ENCODE measurements at regions not wholly inside any gene's neighbourhood (a gene's known extent, or its start where the extent isn't known, plus 50 kb on each side); places are given as distances from the start of the nearest gene placed in this dataset.
"Not testable (repeated sequence)": the region's sequence is repeated elsewhere in the genome, so short reads cannot be mapped to it uniquely, and the experiment has no call there.

DNA sequence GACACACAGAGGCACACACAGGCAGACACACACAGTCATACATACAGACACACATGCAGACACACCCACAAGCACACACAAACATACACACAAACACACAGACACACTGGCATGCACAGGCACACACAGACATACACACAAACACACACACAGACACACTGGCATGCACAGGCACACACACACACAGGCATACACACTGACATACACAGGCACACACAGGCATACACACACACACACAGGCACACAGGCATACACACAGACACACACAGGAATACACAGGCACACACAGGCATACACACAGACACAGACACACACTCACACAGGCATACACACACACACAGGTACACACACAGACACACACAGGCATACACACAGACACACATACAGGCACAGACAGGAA lies 340.7 kb upstream of the VSTM2A start (continued):
- TF ChIP-seq IKZF4 (CRISPR knock-in tag; IDR thresholded peaks at IDR 0.05; ENCODE audit: borderline replicate concordance, low read depth, not compliant biosample characterization), result no peak
- no peak for TF ChIP-seq ZNF253 (CRISPR knock-in tag; IDR thresholded peaks at IDR 0.05; ENCODE audit: borderline replicate concordance)
- no peak for TF ChIP-seq ZNF24 (IDR thresholded peaks at IDR 0.05)
- TF ChIP-seq, protein P1, sequence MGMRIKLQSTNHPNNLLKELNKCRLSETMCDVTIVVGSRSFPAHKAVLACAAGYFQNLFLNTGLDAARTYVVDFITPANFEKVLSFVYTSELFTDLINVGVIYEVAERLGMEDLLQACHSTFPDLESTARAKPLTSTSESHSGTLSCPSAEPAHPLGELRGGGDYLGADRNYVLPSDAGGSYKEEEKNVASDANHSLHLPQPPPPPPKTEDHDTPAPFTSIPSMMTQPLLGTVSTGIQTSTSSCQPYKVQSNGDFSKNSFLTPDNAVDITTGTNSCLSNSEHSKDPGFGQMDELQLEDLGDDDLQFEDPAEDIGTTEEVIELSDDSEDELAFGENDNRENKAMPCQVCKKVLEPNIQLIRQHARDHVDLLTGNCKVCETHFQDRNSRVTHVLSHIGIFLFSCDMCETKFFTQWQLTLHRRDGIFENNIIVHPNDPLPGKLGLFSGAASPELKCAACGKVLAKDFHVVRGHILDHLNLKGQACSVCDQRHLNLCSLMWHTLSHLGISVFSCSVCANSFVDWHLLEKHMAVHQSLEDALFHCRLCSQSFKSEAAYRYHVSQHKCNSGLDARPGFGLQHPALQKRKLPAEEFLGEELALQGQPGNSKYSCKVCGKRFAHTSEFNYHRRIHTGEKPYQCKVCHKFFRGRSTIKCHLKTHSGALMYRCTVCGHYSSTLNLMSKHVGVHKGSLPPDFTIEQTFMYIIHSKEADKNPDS (CRISPR knock-in tag; IDR thresholded peaks at IDR 0.05), result no peak

DNA sequence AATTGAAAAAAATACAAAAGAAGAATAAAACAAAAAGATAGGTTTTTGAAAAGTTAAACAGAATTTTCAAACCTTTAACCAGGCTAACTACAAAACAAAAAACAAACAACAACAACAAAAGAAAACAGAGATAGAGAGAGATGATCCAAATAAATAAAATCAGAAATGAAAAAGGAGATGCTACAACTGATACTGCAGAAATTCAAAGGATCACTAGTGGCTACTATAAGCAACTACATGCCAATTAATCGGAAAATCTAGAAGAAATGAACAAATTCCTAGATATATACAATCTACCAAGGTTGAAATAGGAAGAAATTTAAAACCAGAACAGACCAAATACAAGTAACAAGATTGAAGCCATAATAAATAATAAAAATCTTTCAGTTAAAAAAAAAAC lies 326.8 kb upstream of the VSTM2A start:
- no peak for TF ChIP-seq MTF1 (CRISPR knock-in tag; IDR thresholded peaks at IDR 0.05)
- ATAC-seq (no peak), FAIRE-seq (no peak), DNase-seq (ENCODE audit: low spot score) (no peak)
- no peak overlapping the region for H3K4me3 ChIP-seq (replicated peaks in 1 of 3; ENCODE audit: insufficient read depth in 1 of 3, low read depth in 2 of 3, low read length in 3 of 3)
- ChIA-PET POLR2A (no interaction called here), CTCF (ENCODE audit: low intra/inter-chr PET ratio, low total read pairs) (no interaction called here)
- no peaks in the 10 kb centered on the region for H3K36me3 ChIP-seq (replicated peaks in 1 of 2; ENCODE audit: control insufficient read depth in 1 of 2, insufficient read depth in 2 of 2, low read length in 2 of 2)
- whole genome bisulfite sequencing (ENCODE audit: low lambda C conversion rate), result 3% methylated on average over 1 of the region's 1 CpG
- H3K79me2 ChIP-seq (ENCODE audit: insufficient read depth, low read length), result no peaks in the 10 kb centered on the region
- no peaks in the 10 kb centered on the region for H4K20me1 ChIP-seq (ENCODE audit: insufficient read depth, low read length)
- BruUV-seq (replicated peaks), result no TSS peak
- no peak overlapping the region for H2AFZ ChIP-seq (ENCODE audit: low read length)
- H3K9me3 ChIP-seq (ENCODE audit: low read length), result peaks cover 74% of the 10 kb centered on the region
- intact Hi-C loops (cut with micrococcal nuclease; ENCODE audit: unreplicated experiment), result no loop called here
- H3K27me3 ChIP-seq (ENCODE audit: control insufficient read depth in 1 of 2, insufficient read depth in 2 of 2, low read length in 2 of 2), result no peaks in the 10 kb centered on the region
- in situ Hi-C loops (cut with HindIII; ENCODE audit: extremely low pct_ligation_motif_present, low pct_unique_long_range_greater_than_20kb), result no loop called here
- no peak overlapping the region for H3K9ac ChIP-seq (ENCODE audit: insufficient read depth, low read depth, low read length)
- no peak overlapping the region for H3K27ac ChIP-seq (ENCODE audit: extremely low read length, insufficient read depth, low read length)
- no peak overlapping the region for H3K4me2 ChIP-seq (ENCODE audit: low read depth, low read length)
- H3K4me1 ChIP-seq (ENCODE audit: insufficient read depth, low read length), result no peaks in the 10 kb centered on the region

DNA sequence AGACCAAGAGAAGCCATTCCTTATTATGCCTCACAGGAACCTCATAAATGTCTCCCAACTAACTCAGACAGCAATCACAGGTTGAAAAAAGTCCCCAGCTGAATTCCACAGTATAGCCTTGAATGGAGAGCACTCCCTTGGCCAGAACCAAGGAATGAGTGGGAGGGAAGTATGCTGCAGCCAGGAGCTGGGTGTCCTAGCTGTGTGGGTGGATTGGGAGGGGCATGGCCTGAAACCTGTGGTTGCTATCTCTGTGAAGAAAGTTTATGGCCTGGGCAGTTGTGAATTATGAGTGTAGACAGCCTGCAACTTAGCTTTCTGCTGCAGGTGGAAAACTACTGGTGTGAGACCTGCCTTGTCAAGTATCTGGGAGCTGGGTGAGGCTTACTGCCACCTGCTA lies 316.1 kb upstream of the VSTM2A start:
- ATAC-seq; intact Hi-C loops (cut with micrococcal nuclease; ENCODE audit: unreplicated experiment); H3K27me3 ChIP-seq (ENCODE audit: control insufficient read depth in 1 of 2, insufficient read depth in 2 of 2, low read length in 2 of 2); H3K27ac ChIP-seq (ENCODE audit: extremely low read length, insufficient read depth, low read length); in situ Hi-C loops (cut with HindIII; ENCODE audit: extremely low pct_ligation_motif_present, low pct_unique_long_range_greater_than_20kb); BruUV-seq (replicated peaks); H3K79me2 ChIP-seq (ENCODE audit: insufficient read depth, low read length); H4K20me1 ChIP-seq (ENCODE audit: insufficient read depth, low read length); H3K4me1 ChIP-seq (ENCODE audit: insufficient read depth, low read length); CTCF ChIA-PET (ENCODE audit: low intra/inter-chr PET ratio, low total read pairs); H3K4me2 ChIP-seq (ENCODE audit: low read depth, low read length); POLR2A ChIA-PET; H3K9ac ChIP-seq (ENCODE audit: insufficient read depth, low read depth, low read length); H3K9me3 ChIP-seq (ENCODE audit: low read length); FAIRE-seq; H3K36me3 ChIP-seq (replicated peaks in 1 of 2; ENCODE audit: control insufficient read depth in 1 of 2, insufficient read depth in 2 of 2, low read length in 2 of 2); DNase-seq (ENCODE audit: low spot score); H2AFZ ChIP-seq (ENCODE audit: low read length); H3K4me3 ChIP-seq (replicated peaks in 1 of 3; ENCODE audit: insufficient read depth in 1 of 3, low read depth in 2 of 3, low read length in 3 of 3): not testable (repeated sequence)
